ENCODE measurements at regions not wholly inside any gene's neighbourhood (a gene's known extent, or its start where the extent isn't known, plus 50 kb on each side); places are given as distances from the start of the nearest gene placed in this dataset.

- Histone ChIP-seq H3K4me1 (ENCODE audit: control insufficient read depth, insufficient read depth, low read length, unreplicated experiment) (peaks cover 5% of the 10 kb centered on the region), H3K79me2 (ENCODE audit: control insufficient read depth, insufficient read depth, low read length, unreplicated experiment) (no peaks in the 10 kb centered on the region), H3K4me3 (ENCODE audit: low read depth, low read length) (no peak overlapping the region), H3K36me3 (ENCODE audit: insufficient read depth, low read length) (no peaks in the 10 kb centered on the region), H3K27me3 (ENCODE audit: insufficient read depth, low read length) (no peaks in the 10 kb centered on the region), H2AFZ (ENCODE audit: low read length, unreplicated experiment) (no peak overlapping the region), H3K27ac (ENCODE audit: low read depth, low read length) (no peak overlapping the region)
These were observed 124.2 kb upstream of the ADPGK start for GRCh38 chr15:72907733-72908132.

GRCh38 chr15:72902919-72903260 lies 119.3 kb upstream of the ADPGK start:
- Histone ChIP-seq H3K36me3 (ENCODE audit: insufficient read depth, low read length) (no peaks in the 10 kb centered on the region), H3K4me1 (ENCODE audit: control insufficient read depth, insufficient read depth, low read length, unreplicated experiment) (peaks cover 20% of the 10 kb centered on the region), H3K27me3 (ENCODE audit: insufficient read depth, low read length) (no peaks in the 10 kb centered on the region), H3K27ac (ENCODE audit: low read depth, low read length) (no peak overlapping the region), H2AFZ (ENCODE audit: low read length, unreplicated experiment) (peak overlapping the region; percentile 70), H3K79me2 (ENCODE audit: control insufficient read depth, insufficient read depth, low read length, unreplicated experiment) (no peaks in the 10 kb centered on the region), H3K4me3 (ENCODE audit: low read depth, low read length) (peak overlapping the region; percentile 64; the same call in 1 of the 2 replicates)

DNA sequence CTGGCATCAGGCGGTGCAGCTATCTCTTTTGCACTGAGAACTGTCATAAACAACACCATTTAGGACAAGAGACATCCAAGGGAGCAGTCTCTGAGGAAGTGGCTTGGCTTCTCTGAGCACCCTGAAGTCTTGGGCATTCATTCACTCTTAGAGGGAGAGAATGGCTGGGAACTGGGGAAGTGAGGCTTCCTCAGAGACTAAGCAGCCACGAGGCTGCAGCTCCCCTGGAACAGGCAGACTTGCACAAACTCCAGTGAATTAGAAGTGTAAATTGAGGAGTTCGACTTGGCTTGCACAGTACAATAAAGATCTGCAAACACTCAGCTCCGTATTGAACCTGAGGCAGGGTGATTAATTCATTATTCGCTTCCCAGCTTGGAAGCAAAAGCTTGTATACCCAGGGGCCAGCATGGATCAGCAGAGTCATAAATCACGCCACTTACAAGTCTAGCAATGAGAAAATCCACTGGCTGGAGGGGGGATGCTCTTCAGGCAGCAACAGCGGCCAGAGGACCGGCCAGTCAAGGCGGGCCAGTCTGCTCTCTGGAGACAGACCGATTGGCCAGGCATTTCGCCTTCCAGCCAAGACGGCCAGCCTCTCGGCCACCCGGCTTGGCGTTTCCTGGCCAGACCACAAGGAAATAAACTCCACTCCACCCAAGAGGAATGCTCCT lies 118.8 kb upstream of the ADPGK start:
- H2AFZ ChIP-seq (ENCODE audit: low read length, unreplicated experiment): peak overlapping the region; percentile 70

DNA sequence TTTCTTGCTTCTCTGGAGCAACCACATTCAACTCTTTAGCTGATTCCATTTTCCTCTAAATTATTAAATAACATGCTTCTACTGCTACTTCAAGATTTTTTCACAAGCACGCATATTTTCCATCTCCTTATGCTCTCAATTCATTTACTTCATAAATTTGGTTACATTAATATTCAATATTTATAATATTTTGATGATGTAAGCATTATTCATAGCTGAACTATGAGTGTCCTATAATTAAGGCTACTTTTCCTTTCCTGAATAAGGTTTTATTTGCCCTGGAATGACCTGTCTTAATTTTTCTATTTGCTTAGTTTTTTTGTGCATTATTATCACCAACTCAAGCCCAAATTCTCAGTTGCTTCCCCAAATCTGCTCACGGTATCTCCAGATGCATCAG lies 109.4 kb upstream of the ADPGK start:
- Histone ChIP-seq H3K4me1 (ENCODE audit: control insufficient read depth, insufficient read depth, low read length, unreplicated experiment) (no peaks in the 10 kb centered on the region), H3K79me2 (ENCODE audit: control insufficient read depth, insufficient read depth, low read length, unreplicated experiment) (no peaks in the 10 kb centered on the region)

More for the DNA sequence above, 118.8 kb upstream of the ADPGK start:
- Histone ChIP-seq H3K79me2 (ENCODE audit: control insufficient read depth, insufficient read depth, low read length, unreplicated experiment) (no peaks in the 10 kb centered on the region), H3K4me1 (ENCODE audit: control insufficient read depth, insufficient read depth, low read length, unreplicated experiment) (peaks cover 20% of the 10 kb centered on the region), H3K4me3 (ENCODE audit: low read depth, low read length) (peak overlapping the region; percentile 64), H3K27me3 (ENCODE audit: insufficient read depth, low read length) (no peaks in the 10 kb centered on the region), H3K36me3 (ENCODE audit: insufficient read depth, low read length) (no peaks in the 10 kb centered on the region), H3K27ac (ENCODE audit: low read depth, low read length) (no peak overlapping the region)

DNA sequence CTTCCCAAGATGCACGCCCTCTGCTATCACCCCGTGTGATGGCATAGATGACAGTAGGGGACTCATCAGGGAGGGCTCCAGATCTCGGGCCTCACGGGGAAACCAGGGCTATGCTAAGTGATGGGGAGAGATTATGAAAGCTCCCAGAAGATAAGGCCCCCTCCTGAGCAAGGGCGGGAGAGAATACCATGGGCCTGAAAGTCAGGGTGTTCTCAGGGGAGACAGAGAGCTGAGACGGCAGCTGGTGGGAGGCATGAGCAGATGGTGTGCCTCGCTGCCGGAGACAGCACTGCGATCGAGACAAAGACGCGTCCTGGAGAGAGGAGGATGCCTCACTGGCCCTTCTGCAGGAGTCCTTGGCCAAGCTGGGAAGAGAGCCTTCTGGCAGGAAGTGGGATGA lies 106.5 kb upstream of the ADPGK start:
- H3K4me3 ChIP-seq (ENCODE audit: low read depth, low read length): peak overlapping the region; percentile 40
- no peaks in the 10 kb centered on the region for H3K36me3 ChIP-seq (ENCODE audit: insufficient read depth, low read length)
- H3K27me3 ChIP-seq (ENCODE audit: insufficient read depth, low read length): no peaks in the 10 kb centered on the region
- H2AFZ ChIP-seq (ENCODE audit: low read length, unreplicated experiment): peak overlapping the region; percentile 25
- H3K27ac ChIP-seq (ENCODE audit: low read depth, low read length): no peak overlapping the region
- H3K4me1 ChIP-seq (ENCODE audit: control insufficient read depth, insufficient read depth, low read length, unreplicated experiment): no peaks in the 10 kb centered on the region
- no peaks in the 10 kb centered on the region for H3K79me2 ChIP-seq (ENCODE audit: control insufficient read depth, insufficient read depth, low read length, unreplicated experiment)

More for the DNA sequence above, 109.4 kb upstream of the ADPGK start:
- Histone ChIP-seq H3K36me3 (ENCODE audit: insufficient read depth, low read length) (no peaks in the 10 kb centered on the region), H3K27ac (ENCODE audit: low read depth, low read length) (no peak overlapping the region), H3K4me3 (ENCODE audit: low read depth, low read length) (no peak overlapping the region), H3K27me3 (ENCODE audit: insufficient read depth, low read length) (no peaks in the 10 kb centered on the region), H2AFZ (ENCODE audit: low read length, unreplicated experiment) (no peak overlapping the region)

DNA sequence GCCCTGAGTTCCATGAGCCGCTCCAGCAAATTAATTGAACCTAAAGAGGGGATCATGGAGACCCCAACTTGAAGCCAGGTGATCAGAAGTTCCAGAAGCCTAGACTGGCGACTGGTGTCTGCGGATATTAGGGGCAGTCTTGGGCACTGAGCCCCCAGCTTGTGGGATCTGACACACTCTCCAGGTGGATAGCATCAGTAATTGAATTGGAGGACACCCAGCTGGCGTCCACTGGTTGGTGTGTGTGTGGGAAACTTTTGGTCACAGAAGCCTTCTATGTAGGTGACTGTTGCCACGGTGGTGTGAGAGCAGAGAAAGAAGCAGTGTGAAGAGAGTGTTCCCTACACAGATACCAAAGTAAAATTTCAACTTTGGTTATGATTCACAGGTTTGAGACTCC lies 106.0 kb upstream of the ADPGK start:
- peak overlapping the region; percentile 40 for H3K4me3 ChIP-seq (ENCODE audit: low read depth, low read length)
- no peak overlapping the region for H2AFZ ChIP-seq (ENCODE audit: low read length, unreplicated experiment)
- no peak overlapping the region for H3K27ac ChIP-seq (ENCODE audit: low read depth, low read length)
- no peaks in the 10 kb centered on the region for H3K79me2 ChIP-seq (ENCODE audit: control insufficient read depth, insufficient read depth, low read length, unreplicated experiment)
- no peaks in the 10 kb centered on the region for H3K27me3 ChIP-seq (ENCODE audit: insufficient read depth, low read length)
- H3K36me3 ChIP-seq (ENCODE audit: insufficient read depth, low read length): no peaks in the 10 kb centered on the region
- H3K4me1 ChIP-seq (ENCODE audit: control insufficient read depth, insufficient read depth, low read length, unreplicated experiment): no peaks in the 10 kb centered on the region

- H3K4me3 ChIP-seq (ENCODE audit: low read depth, low read length): no peak overlapping the region
- H3K4me1 ChIP-seq (ENCODE audit: control insufficient read depth, insufficient read depth, low read length, unreplicated experiment): no peaks in the 10 kb centered on the region
- no peak overlapping the region for H3K27ac ChIP-seq (ENCODE audit: low read depth, low read length)
- H3K36me3 ChIP-seq (ENCODE audit: insufficient read depth, low read length): no peaks in the 10 kb centered on the region
- H3K79me2 ChIP-seq (ENCODE audit: control insufficient read depth, insufficient read depth, low read length, unreplicated experiment): no peaks in the 10 kb centered on the region
- no peaks in the 10 kb centered on the region for H3K27me3 ChIP-seq (ENCODE audit: insufficient read depth, low read length)
- H2AFZ ChIP-seq (ENCODE audit: low read length, unreplicated experiment): no peak overlapping the region
These were observed 105.3 kb upstream of the ADPGK start for GRCh38 chr15:72888811-72889210.

- no peak overlapping the region for H3K27ac ChIP-seq (ENCODE audit: low read depth, low read length)
- H3K4me3 ChIP-seq (ENCODE audit: low read depth, low read length): no peak overlapping the region
- H3K79me2 ChIP-seq (ENCODE audit: control insufficient read depth, insufficient read depth, low read length, unreplicated experiment): no peaks in the 10 kb centered on the region
- H3K27me3 ChIP-seq (ENCODE audit: insufficient read depth, low read length): no peaks in the 10 kb centered on the region
- no peaks in the 10 kb centered on the region for H3K4me1 ChIP-seq (ENCODE audit: control insufficient read depth, insufficient read depth, low read length, unreplicated experiment)
- H3K36me3 ChIP-seq (ENCODE audit: insufficient read depth, low read length): no peaks in the 10 kb centered on the region
- no peak overlapping the region for H2AFZ ChIP-seq (ENCODE audit: low read length, unreplicated experiment)
These were observed 104.7 kb upstream of the ADPGK start for GRCh38 chr15:72888211-72888610.

DNA sequence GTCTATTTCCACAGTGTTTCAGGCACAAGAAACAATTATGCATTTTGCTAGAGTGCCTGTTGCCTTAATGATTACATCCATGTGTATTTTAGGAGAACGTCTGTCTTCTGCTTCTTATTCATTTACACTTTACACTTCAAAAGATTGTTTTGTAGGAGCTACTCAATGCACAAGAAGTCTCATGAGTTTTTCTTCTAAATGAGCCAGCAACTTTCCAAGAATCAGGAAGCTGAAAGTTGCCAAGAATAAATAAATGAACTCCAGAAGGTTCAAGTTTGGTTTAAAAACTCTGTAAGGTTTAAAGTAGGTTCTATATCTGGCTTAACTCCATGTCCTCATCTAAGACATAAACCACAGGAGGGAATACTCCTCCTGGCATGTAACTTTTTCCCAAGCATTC lies 103.8 kb upstream of the ADPGK start:
- Histone ChIP-seq H3K27me3 (ENCODE audit: insufficient read depth, low read length) (no peaks in the 10 kb centered on the region), H3K79me2 (ENCODE audit: control insufficient read depth, insufficient read depth, low read length, unreplicated experiment) (no peaks in the 10 kb centered on the region), H3K4me1 (ENCODE audit: control insufficient read depth, insufficient read depth, low read length, unreplicated experiment) (no peaks in the 10 kb centered on the region), H3K36me3 (ENCODE audit: insufficient read depth, low read length) (no peaks in the 10 kb centered on the region), H3K4me3 (ENCODE audit: low read depth, low read length) (no peak overlapping the region), H2AFZ (ENCODE audit: low read length, unreplicated experiment) (no peak overlapping the region), H3K27ac (ENCODE audit: low read depth, low read length) (no peak overlapping the region)

GRCh38 chr15:72884311-72884710 lies 100.8 kb upstream of the ADPGK start:
- no peak overlapping the region for H3K4me3 ChIP-seq (ENCODE audit: low read depth, low read length)
- peaks cover 9% of the 10 kb centered on the region for H3K27me3 ChIP-seq (ENCODE audit: insufficient read depth, low read length)
- H2AFZ ChIP-seq (ENCODE audit: low read length, unreplicated experiment): no peak overlapping the region
- no peaks in the 10 kb centered on the region for H3K36me3 ChIP-seq (ENCODE audit: insufficient read depth, low read length)
- H3K27ac ChIP-seq (ENCODE audit: low read depth, low read length): no peak overlapping the region
- no peaks in the 10 kb centered on the region for H3K4me1 ChIP-seq (ENCODE audit: control insufficient read depth, insufficient read depth, low read length, unreplicated experiment)
- H3K79me2 ChIP-seq (ENCODE audit: control insufficient read depth, insufficient read depth, low read length, unreplicated experiment): no peaks in the 10 kb centered on the region

DNA sequence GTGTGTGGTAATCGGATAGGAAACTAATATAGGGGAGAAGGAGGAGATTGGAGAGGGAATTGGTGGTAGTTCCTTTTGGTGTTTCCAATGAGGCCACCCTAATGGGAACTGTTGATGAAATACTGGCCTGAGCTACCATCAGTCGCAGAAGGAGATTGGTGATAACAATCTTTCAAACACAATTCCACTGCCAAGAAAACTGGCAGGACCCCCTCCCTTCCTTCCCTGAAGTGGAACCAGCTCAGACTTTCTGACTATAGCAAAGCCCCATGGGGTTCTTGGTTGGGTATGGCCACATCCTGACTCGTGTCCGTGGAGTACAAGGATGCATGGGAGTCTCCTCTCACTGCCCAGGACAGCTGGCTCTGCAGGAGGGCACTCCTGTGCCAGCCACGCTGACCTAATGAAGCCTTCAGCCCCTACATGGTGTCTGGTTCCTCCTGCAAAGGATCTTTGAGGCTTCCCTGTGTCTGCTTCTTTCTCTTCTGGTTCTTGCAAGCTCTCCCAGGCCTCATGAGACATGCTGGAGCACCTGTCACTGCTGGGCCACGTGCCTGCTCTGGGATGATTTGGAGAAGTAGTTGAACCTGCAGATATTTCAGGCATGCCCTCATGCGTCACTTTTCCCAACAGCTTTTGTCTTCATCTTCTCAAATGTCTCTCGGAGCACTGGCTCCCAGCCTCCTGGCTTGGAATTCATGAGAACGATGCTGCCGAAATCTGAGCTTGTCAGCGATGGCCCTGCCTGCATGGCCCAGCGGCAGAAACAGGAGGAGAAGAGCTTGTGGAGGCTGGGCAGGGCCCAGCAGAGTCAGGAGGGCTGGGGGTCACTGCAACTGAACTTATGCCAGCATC lies 90.0 kb upstream of the ADPGK start:
- H3K4me1 ChIP-seq (ENCODE audit: control insufficient read depth, insufficient read depth, low read length, unreplicated experiment): no peaks in the 10 kb centered on the region
- peaks cover 43% of the 10 kb centered on the region for H3K27me3 ChIP-seq (ENCODE audit: insufficient read depth, low read length)
- no peaks in the 10 kb centered on the region for H3K36me3 ChIP-seq (ENCODE audit: insufficient read depth, low read length)
- H3K79me2 ChIP-seq (ENCODE audit: control insufficient read depth, insufficient read depth, low read length, unreplicated experiment): no peaks in the 10 kb centered on the region
- no peak overlapping the region for H3K4me3 ChIP-seq (ENCODE audit: low read depth, low read length)
- H3K27ac ChIP-seq (ENCODE audit: low read depth, low read length): no peak overlapping the region
- H2AFZ ChIP-seq (ENCODE audit: low read length, unreplicated experiment): no peak overlapping the region
